Stomach (tissue), 4 donors: ENCODE measurements at regions not wholly inside any gene's neighbourhood (a gene's known extent, or its start where the extent isn't known, plus 50 kb on each side); places are given as distances from the start of the nearest gene placed in this dataset.

Experiments used
- CTCF ChIP-seq, 7 experiments: fragments of 450-650 bp in 4 of 7; fragments of 200-600 bp in 3 of 7; sonication (generic) in 3 of 7; IDR thresholded peaks; one replicate each; pipeline ENCODE4 v1.5.1; 2016 to 2019; ENCODE audit warnings: antibody characterized with exemption in 7 of 7, control low read depth in 2 of 7, mild to moderate bottlenecking in 1 of 7
- EP300 ChIP-seq: sonication (generic); formaldehyde crosslinking; IDR thresholded peaks from one replicate; pipeline ENCODE4 v1.6.1; 2017; ENCODE audit warnings: antibody characterized with exemption
- POLR2A ChIP-seq, 4 donors: fragments of 450-650 bp; IDR thresholded peaks; one replicate each; pipeline ENCODE4 v1.6.1; 2016; ENCODE audit warnings: antibody characterized with exemption in 4 of 4, control low read depth in 2 of 4, mild to moderate bottlenecking in 1 of 4, moderate library complexity in 1 of 4
- POLR2AphosphoS5 ChIP-seq, 3 donors: sonication (generic); formaldehyde crosslinking; IDR thresholded peaks; one replicate each; pipeline ENCODE4 v1.6.1; 2016; ENCODE audit warnings: antibody characterized with exemption in 3 of 3

DNA sequence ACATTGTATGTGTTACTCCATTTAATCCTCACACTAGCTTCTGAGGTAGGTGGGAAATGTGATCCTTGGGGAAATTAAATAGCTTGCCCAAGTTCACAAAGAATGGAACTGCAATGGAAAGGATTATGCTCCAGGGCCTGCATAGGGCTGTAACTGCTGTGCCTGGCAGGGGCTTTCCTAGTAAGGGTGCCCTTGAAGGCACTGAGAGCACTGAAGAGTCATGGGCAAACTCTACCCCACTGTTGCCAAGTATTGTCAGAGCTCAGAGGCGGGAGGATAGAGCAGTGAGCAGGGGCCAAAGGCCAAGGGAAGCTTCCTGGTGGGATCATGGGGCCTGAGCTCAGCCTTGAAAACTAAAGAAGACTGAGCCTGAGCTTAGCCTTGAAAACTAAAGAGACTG is 133.0 kb upstream of the NALF2 start:
- TF ChIP-seq CTCF (IDR thresholded peaks at IDR 0.05): no peak
- no peak for TF ChIP-seq POLR2A (IDR thresholded peaks at IDR 0.05)
- no peak for TF ChIP-seq POLR2AphosphoS5 (IDR thresholded peaks at IDR 0.05)
- no peak for TF ChIP-seq EP300
